EL (cell line): ENCODE measurements at regions not wholly inside any gene's neighbourhood (a gene's known extent, or its start where the extent isn't known, plus 50 kb on each side); places are given as distances from the start of the nearest gene placed in this dataset.
"Not testable (repeated sequence)": the region's sequence is repeated elsewhere in the genome, so short reads cannot be mapped to it uniquely, and the experiment has no call there.

Experiments used
- DNase-seq: peaks from one replicate; pipeline ENCODE4 v3.0.0-alpha.2; 2016

GRCh38 chr10:30531751-30532530 is 97.6 kb downstream of the LYZL2 start:
- DNase-seq, result no peak

GRCh38 chr10:30529373-30529998 is 95.5 kb downstream of the MAP3K8 start:
- no peak for DNase-seq

- DNase-seq, result no peak
Measured at GRCh38 chr10:30528429-30528786, 94.4 kb downstream of the MAP3K8 start.

GRCh38 chr10:30527623-30528428 is 93.8 kb downstream of the MAP3K8 start:
- no peak for DNase-seq

GRCh38 chr10:30522661-30523078 is 88.7 kb downstream of the MAP3K8 start:
- DNase-seq, result not testable (repeated sequence)

GRCh38 chr10:30518907-30519306 is 84.9 kb downstream of the MAP3K8 start:
- no peak for DNase-seq
